Activated CD8-positive, alpha-beta T cell treated with anti-CD3 and anti-CD28 coated beads, Interleukin-2, amount 10 ng/mL, durations not matched to agents 7 days and 5 days (primary cell): ENCODE measurements at regions not wholly inside any gene's neighbourhood (a gene's known extent, or its start where the extent isn't known, plus 50 kb on each side); places are given as distances from the start of the nearest gene placed in this dataset.
"Not testable (repeated sequence)": the region's sequence is repeated elsewhere in the genome, so short reads cannot be mapped to it uniquely, and the experiment has no call there.

ENCODE experiments used
- ATAC-seq: fragments of 150-1000 bp; cut with Tn5 transposase; one replicate; pipeline ENCODE4 v1.10.0; 2021; ENCODE audit warnings: moderate library complexity
- CTCF ChIA-PET: fragments of 350-600 bp; sonication (Branson Sonifier 250); formaldehyde crosslinking; loops from one replicate; lab custom pipeline; 2021; ENCODE audit warnings: antibody characterized with exemption; lab: Charles Lee
- POLR2A ChIA-PET: fragments of 350-600 bp; sonication (Branson Sonifier 250); formaldehyde crosslinking; loops from one replicate; lab custom pipeline; 2021; ENCODE audit warnings: antibody characterized with exemption; lab: Charles Lee
- DNase-seq: peaks from one replicate; pipeline ENCODE4 v3.0.0-alpha.2; 2020
- H3K27ac Mint-ChIP-seq: one replicate; pipeline ENCODE4 v1.8.0; 2021; ENCODE audit warnings: mild to moderate bottlenecking, mixed read lengths
- H3K27me3 Mint-ChIP-seq: one replicate; pipeline ENCODE4 v1.8.0; 2021; ENCODE audit warnings: low read depth, mixed read lengths
- H3K36me3 Mint-ChIP-seq: one replicate; pipeline ENCODE4 v1.8.0; 2021; ENCODE audit warnings: low read depth, mixed read lengths
- H3K4me1 Mint-ChIP-seq: one replicate; pipeline ENCODE4 v1.8.0; 2021; ENCODE audit warnings: low read depth, mixed read lengths
- H3K4me3 Mint-ChIP-seq: one replicate; pipeline ENCODE4 v1.8.0; 2021; ENCODE audit warnings: mild to moderate bottlenecking, mixed read lengths
- H3K9me3 Mint-ChIP-seq: one replicate; pipeline ENCODE4 v1.8.0; 2022; ENCODE audit warnings: mixed read lengths; ENCODE audit not compliant: insufficient read depth

GRCh38 chr4:151860561-151861093, 99.8 kb upstream of the GATB start:
- ATAC-seq (no peak), DNase-seq (no peak)
- no peaks in the 10 kb centered on the region for H3K9me3 Mint-ChIP-seq
- ChIA-PET POLR2A (no interaction called here), CTCF (no interaction called here)
- no peaks in the 10 kb centered on the region for H3K36me3 Mint-ChIP-seq
- peaks cover 2% of the 10 kb centered on the region for H3K27me3 Mint-ChIP-seq
- no peak overlapping the region for H3K27ac Mint-ChIP-seq
- H3K4me1 Mint-ChIP-seq = no peaks in the 10 kb centered on the region
- no peak overlapping the region for H3K4me3 Mint-ChIP-seq

GRCh38 chr4:151859641-151860040, 98.8 kb upstream of the GATB start:
- no peaks in the 10 kb centered on the region for H3K27me3 Mint-ChIP-seq
- ChIA-PET CTCF (no interaction called here), POLR2A (no interaction called here)
- no peak for ATAC-seq
- no peak overlapping the region for H3K27ac Mint-ChIP-seq
- H3K9me3 Mint-ChIP-seq = no peaks in the 10 kb centered on the region
- H3K4me1 Mint-ChIP-seq = no peaks in the 10 kb centered on the region
- DNase-seq = no peak
- no peak overlapping the region for H3K4me3 Mint-ChIP-seq
- no peaks in the 10 kb centered on the region for H3K36me3 Mint-ChIP-seq

GRCh38 chr4:151858356-151858755, 97.5 kb upstream of the GATB start:
- DNase-seq = no peak
- ChIA-PET CTCF (no interaction called here), POLR2A (no interaction called here)
- no peak overlapping the region for H3K4me3 Mint-ChIP-seq
- H3K27me3 Mint-ChIP-seq = no peaks in the 10 kb centered on the region
- ATAC-seq = no peak
- no peaks in the 10 kb centered on the region for H3K36me3 Mint-ChIP-seq
- no peak overlapping the region for H3K27ac Mint-ChIP-seq
- no peaks in the 10 kb centered on the region for H3K9me3 Mint-ChIP-seq
- no peaks in the 10 kb centered on the region for H3K4me1 Mint-ChIP-seq

DNA sequence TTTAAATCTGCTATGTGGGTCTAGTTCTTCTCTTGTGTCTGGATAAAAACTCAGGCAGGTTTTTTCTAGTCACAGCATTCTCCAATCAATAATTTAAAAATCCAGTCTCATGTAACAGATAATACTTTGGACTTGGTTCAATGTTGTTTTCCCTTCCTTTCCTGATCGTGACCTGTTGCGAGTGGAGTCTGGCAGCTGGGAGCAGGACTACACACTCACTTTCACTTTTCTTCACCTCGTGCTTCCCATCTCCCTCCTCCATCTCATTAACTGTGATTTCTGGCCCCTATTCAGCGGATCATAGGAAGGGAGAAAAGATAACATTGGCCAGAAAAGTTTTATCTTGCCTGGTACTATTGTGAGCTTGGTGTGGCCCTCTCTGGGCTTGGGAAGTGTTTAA, 96.6 kb upstream of the GATB start:
- DNase-seq (no peak), ATAC-seq (no peak)
- POLR2A ChIA-PET = no interaction called here
- CTCF ChIA-PET = no interaction called here
- Mint-ChIP-seq H3K27ac (no peak overlapping the region), H3K4me3 (no peak overlapping the region), H3K9me3 (no peaks in the 10 kb centered on the region), H3K4me1 (no peaks in the 10 kb centered on the region), H3K36me3 (no peaks in the 10 kb centered on the region), H3K27me3 (no peaks in the 10 kb centered on the region)

DNA sequence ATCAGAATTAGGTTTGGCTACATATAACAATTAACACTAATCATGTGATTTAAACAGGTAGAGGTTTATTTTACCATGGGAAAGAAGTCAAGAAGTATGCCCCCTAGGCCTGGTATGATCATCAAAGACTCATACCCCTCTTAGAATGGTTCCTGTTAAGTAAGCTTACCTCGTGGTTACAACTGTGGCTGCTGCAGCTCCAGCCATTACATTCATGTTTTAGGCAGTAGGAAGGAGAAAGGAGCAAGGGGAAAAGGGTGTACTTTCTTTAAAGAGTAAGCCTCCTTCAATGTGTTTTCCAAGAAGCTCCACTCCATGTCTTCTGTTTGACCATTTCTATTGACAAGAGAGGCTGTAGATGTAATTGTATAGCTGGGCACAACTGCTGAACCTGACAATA, 94.9 kb upstream of the GATB start:
- ChIA-PET POLR2A (no interaction called here), CTCF (no interaction called here)
- Mint-ChIP-seq H3K4me3 (no peak overlapping the region), H3K4me1 (no peaks in the 10 kb centered on the region), H3K27me3 (no peaks in the 10 kb centered on the region), H3K36me3 (no peaks in the 10 kb centered on the region), H3K27ac (no peak overlapping the region), H3K9me3 (no peaks in the 10 kb centered on the region)
- ATAC-seq (no peak), DNase-seq (no peak)

GRCh38 chr4:151854731-151855130, 93.9 kb upstream of the GATB start:
- Mint-ChIP-seq H3K27me3 (no peaks in the 10 kb centered on the region), H3K9me3 (no peaks in the 10 kb centered on the region), H3K36me3 (no peaks in the 10 kb centered on the region), H3K4me3 (no peak overlapping the region), H3K4me1 (no peaks in the 10 kb centered on the region), H3K27ac (no peak overlapping the region)
- POLR2A ChIA-PET = no interaction called here
- ATAC-seq (no peak), DNase-seq (no peak)
- CTCF ChIA-PET = no interaction called here

DNA sequence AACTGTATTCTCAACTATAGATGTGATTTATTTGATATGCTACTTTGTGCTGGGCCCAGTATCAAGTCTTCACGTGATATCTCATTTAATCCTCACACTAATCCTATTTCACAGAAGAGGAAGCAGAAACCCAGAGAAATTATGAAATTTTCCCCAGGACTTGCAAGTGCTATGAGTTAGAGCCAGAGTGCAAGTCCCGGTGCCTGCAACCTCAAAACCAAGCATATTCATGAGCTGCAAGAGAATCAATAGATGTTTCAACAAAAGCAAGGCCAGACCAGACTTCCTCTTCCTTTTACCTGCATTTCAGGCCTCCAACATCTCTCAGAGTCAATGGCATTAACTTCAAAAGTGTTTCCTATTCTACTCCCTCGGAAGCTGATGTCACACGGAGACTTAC, 92.2 kb upstream of the GATB start:
- Mint-ChIP-seq H3K27ac (no peak overlapping the region), H3K36me3 (no peaks in the 10 kb centered on the region), H3K4me3 (no peak overlapping the region), H3K9me3 (no peaks in the 10 kb centered on the region), H3K4me1 (no peaks in the 10 kb centered on the region), H3K27me3 (peaks cover 4% of the 10 kb centered on the region)
- ChIA-PET CTCF (no interaction called here), POLR2A (no interaction called here)
- DNase-seq (no peak), ATAC-seq (no peak)

- H3K4me1 Mint-ChIP-seq = no peaks in the 10 kb centered on the region
- no peak overlapping the region for H3K27ac Mint-ChIP-seq
- no peak overlapping the region for H3K4me3 Mint-ChIP-seq
- peaks cover 4% of the 10 kb centered on the region for H3K9me3 Mint-ChIP-seq
- H3K36me3 Mint-ChIP-seq = no peaks in the 10 kb centered on the region
- ATAC-seq = no peak
- no peak for DNase-seq
- peaks cover 4% of the 10 kb centered on the region for H3K27me3 Mint-ChIP-seq
- ChIA-PET CTCF (no interaction called here), POLR2A (no interaction called here)
Measured at GRCh38 chr4:151852202-151852601, 91.4 kb upstream of the GATB start.

- Mint-ChIP-seq H3K4me3 (no peak overlapping the region), H3K36me3 (no peaks in the 10 kb centered on the region), H3K27me3 (peaks cover 4% of the 10 kb centered on the region), H3K9me3 (peaks cover 4% of the 10 kb centered on the region), H3K4me1 (no peaks in the 10 kb centered on the region), H3K27ac (no peak overlapping the region)
- ChIA-PET CTCF (no interaction called here), POLR2A (no interaction called here)
- ATAC-seq = no peak
- DNase-seq = no peak
Measured at GRCh38 chr4:151851354-151851753, 90.5 kb upstream of the GATB start.

- ATAC-seq (no peak), DNase-seq (no peak)
- Mint-ChIP-seq H3K4me3 (no peak overlapping the region), H3K27me3 (peaks cover 4% of the 10 kb centered on the region), H3K27ac (no peak overlapping the region), H3K9me3 (peaks cover 4% of the 10 kb centered on the region), H3K4me1 (no peaks in the 10 kb centered on the region), H3K36me3 (no peaks in the 10 kb centered on the region)
- POLR2A ChIA-PET = no interaction called here
- CTCF ChIA-PET = no interaction called here
Measured at GRCh38 chr4:151850791-151851213, 90.0 kb upstream of the GATB start.

DNA sequence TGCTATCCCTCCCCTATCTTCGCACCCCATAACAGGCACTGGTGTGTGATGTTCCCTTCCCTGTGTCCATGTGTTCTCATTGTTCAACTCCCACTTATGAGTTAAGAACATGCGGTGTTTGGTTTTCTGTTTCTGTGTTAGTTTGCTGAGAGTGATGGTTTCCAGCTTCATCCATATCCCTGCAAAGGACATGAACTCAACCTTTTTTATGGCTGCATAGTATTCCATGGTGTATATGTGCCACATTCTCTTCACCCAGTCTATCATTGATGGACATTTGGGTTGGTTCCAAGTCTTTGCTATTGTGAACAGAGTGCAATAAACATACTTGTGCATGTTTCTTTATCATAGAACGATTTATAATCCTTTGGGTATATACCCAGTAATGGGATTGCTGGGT, 84.7 kb upstream of the GATB start:
- H3K4me1 Mint-ChIP-seq, CTCF ChIA-PET, POLR2A ChIA-PET, ATAC-seq, H3K27me3 Mint-ChIP-seq, DNase-seq, H3K4me3 Mint-ChIP-seq, H3K36me3 Mint-ChIP-seq, H3K27ac Mint-ChIP-seq, H3K9me3 Mint-ChIP-seq: not testable (repeated sequence)

- ChIA-PET CTCF (no interaction called here), POLR2A (no interaction called here)
- ATAC-seq (no peak), DNase-seq (no peak)
- Mint-ChIP-seq H3K9me3 (peaks cover 3% of the 10 kb centered on the region), H3K4me1 (no peaks in the 10 kb centered on the region), H3K4me3 (no peak overlapping the region), H3K27ac (no peak overlapping the region), H3K27me3 (peaks cover 8% of the 10 kb centered on the region), H3K36me3 (no peaks in the 10 kb centered on the region)
Measured at GRCh38 chr4:151842430-151843079, 81.7 kb upstream of the GATB start.

DNA sequence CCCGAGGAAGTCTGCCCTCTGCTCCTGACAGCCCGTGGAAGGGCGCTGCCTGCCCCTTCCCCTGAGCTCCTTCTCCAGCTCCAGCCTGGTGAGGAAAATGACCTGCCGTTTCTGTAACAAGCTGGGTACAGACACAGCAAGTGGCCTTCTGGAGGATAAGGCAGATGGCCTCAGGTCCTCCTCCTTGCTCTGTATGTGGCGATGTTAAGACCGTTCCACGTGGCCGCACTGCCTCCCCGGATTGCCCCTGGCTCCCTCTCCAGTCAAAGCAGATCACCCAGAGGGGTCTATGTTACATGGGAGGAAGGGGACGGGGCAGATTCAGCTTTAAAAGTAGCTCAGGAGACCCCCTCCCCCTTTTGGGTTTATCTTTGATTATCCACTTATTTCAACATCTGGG, 80.3 kb upstream of the GATB start:
- Mint-ChIP-seq H3K4me3 (no peak overlapping the region), H3K27me3 (peaks cover 8% of the 10 kb centered on the region), H3K36me3 (no peaks in the 10 kb centered on the region), H3K9me3 (no peaks in the 10 kb centered on the region), H3K4me1 (no peaks in the 10 kb centered on the region), H3K27ac (no peak overlapping the region)
- POLR2A ChIA-PET = no interaction called here
- ATAC-seq (no peak), DNase-seq (no peak)
- CTCF ChIA-PET = no interaction called here
